GM23338 (cell line): ENCODE measurements at regions not wholly inside any gene's neighbourhood (a gene's known extent, or its start where the extent isn't known, plus 50 kb on each side); places are given as distances from the start of the nearest gene placed in this dataset.

Experiments used
- ATAC-seq: fragments of 200-7000 bp; cut with Tn5 transposase; 3 replicates; pipeline ENCODE4 v1.9.1; 2020
- DNase-seq: peaks from one replicate; pipeline ENCODE4 v3.0.0-alpha.2; 2015; ENCODE audit warnings: low spot score
- H2AFZ ChIP-seq: fragments of 200-600 bp; sonication (generic); 2 replicates; pipeline ENCODE4 v1.8.0; 2016; ENCODE audit warnings: antibody characterized with exemption, mild to moderate bottlenecking, moderate library complexity
- H3F3A ChIP-seq: fragments of 200-600 bp; sonication (generic); replicated peaks from 2 replicates; pipeline ENCODE4 v1.8.0; 2017; ENCODE audit warnings: antibody characterized with exemption, mixed run types, low read depth
- H3K27ac ChIP-seq: fragments of 200-600 bp; sonication (generic); 2 replicates; pipeline ENCODE4 v1.6.1; 2016; ENCODE audit warnings: low read depth
- H3K27me3 ChIP-seq: fragments of 200-600 bp; sonication (generic); 2 replicates; pipeline ENCODE4 v1.8.0; 2016; ENCODE audit warnings: mild to moderate bottlenecking, mixed run types, moderate library complexity; ENCODE audit not compliant: insufficient read depth
- H3K36me3 ChIP-seq: fragments of 200-600 bp; sonication (generic); 2 replicates; pipeline ENCODE4 v1.8.0; 2016; ENCODE audit warnings: mild to moderate bottlenecking; ENCODE audit not compliant: insufficient read depth
- H3K4me1 ChIP-seq: fragments of 200-600 bp; sonication (generic); 2 replicates; pipeline ENCODE4 v1.8.0; 2016; ENCODE audit warnings: mild to moderate bottlenecking, moderate library complexity; ENCODE audit not compliant: insufficient read depth
- H3K4me2 ChIP-seq: fragments of 200-600 bp; sonication (generic); 2 replicates; pipeline ENCODE4 v1.7.1; 2017; ENCODE audit warnings: mixed run types
- H3K4me3 ChIP-seq: fragments of 200-600 bp; sonication (generic); 2 replicates; pipeline ENCODE4 v1.6.1; 2016; ENCODE audit warnings: mixed run types
- H3K79me2 ChIP-seq: fragments of 200-600 bp; sonication (generic); replicated peaks from 2 replicates; pipeline ENCODE4 v1.8.0; 2017; ENCODE audit warnings: mild to moderate bottlenecking; ENCODE audit not compliant: insufficient read depth
- H3K9me2 ChIP-seq: fragments of 200-600 bp; sonication (generic); 2 replicates; pipeline ENCODE4 v1.8.0; 2017; ENCODE audit not compliant: insufficient read depth
- H4K20me1 ChIP-seq: fragments of 200-600 bp; sonication (generic); replicated peaks from 2 replicates; pipeline ENCODE4 v1.8.0; 2017; ENCODE audit warnings: mild to moderate bottlenecking; ENCODE audit not compliant: insufficient read depth
- H3K27ac Mint-ChIP-seq: 2 replicates; pipeline ENCODE4 v1.8.0; 2020; ENCODE audit warnings: inconsistent platforms, mild to moderate bottlenecking, moderate library complexity, mixed read lengths
- H3K27me3 Mint-ChIP-seq: 3 replicates; pipeline ENCODE4 v1.8.0; 2022; ENCODE audit warnings: low read depth, mild to moderate bottlenecking, moderate library complexity, mixed read lengths, inconsistent platforms; ENCODE audit not compliant: insufficient read depth, poor library complexity
- H3K36me3 Mint-ChIP-seq: 3 replicates; pipeline ENCODE4 v1.8.0; 2021; ENCODE audit warnings: low read depth, mild to moderate bottlenecking, inconsistent platforms, moderate library complexity, mixed read lengths
- H3K4me1 Mint-ChIP-seq: 3 replicates; pipeline ENCODE4 v1.8.0; 2020; ENCODE audit warnings: mild to moderate bottlenecking, inconsistent platforms, mixed read lengths
- H3K4me3 Mint-ChIP-seq: 3 replicates; pipeline ENCODE4 v1.8.0; 2021; ENCODE audit warnings: moderate library complexity, mild to moderate bottlenecking, inconsistent platforms, mixed read lengths
- H3K9me3 Mint-ChIP-seq: 3 replicates; pipeline ENCODE4 v1.8.0; 2020; ENCODE audit warnings: moderate library complexity, mild to moderate bottlenecking, inconsistent platforms, mixed read lengths
- CREB1 ChIP-seq: fragments of 250-450 bp; sonication (Bioruptor Pico); IDR thresholded peaks from 2 replicates; pipeline ENCODE4 v1.5.0; 2020; ENCODE audit warnings: low read depth, mild to moderate bottlenecking, moderate library complexity
- ETS1 ChIP-seq: IDR thresholded peaks from 2 replicates; pipeline ENCODE4 v1.6.1; 2016; ENCODE audit warnings: antibody characterized with exemption
- EZH2 ChIP-seq: fragments of 200-600 bp; sonication (generic); IDR thresholded peaks from one replicate; pipeline ENCODE4 v1.8.0; 2017; ENCODE audit warnings: antibody characterized with exemption, mild to moderate bottlenecking, low read depth; ENCODE audit not compliant: unreplicated experiment
- EZH2phosphoT487 ChIP-seq: fragments of 200-600 bp; sonication (generic); IDR thresholded peaks from one replicate; pipeline ENCODE4 v1.8.1; 2018; ENCODE audit warnings: antibody characterized with exemption; ENCODE audit not compliant: unreplicated experiment
- JUNB ChIP-seq: IDR thresholded peaks from one replicate; pipeline ENCODE4 v1.6.1; 2016; ENCODE audit warnings: antibody characterized with exemption; ENCODE audit not compliant: unreplicated experiment
- NANOG ChIP-seq: IDR thresholded peaks from 2 replicates; pipeline ENCODE4 v1.6.1; 2016; ENCODE audit warnings: antibody characterized with exemption, borderline replicate concordance
- POLR2AphosphoS5 ChIP-seq: IDR thresholded peaks from 2 replicates; pipeline ENCODE4 v1.6.1; 2016; ENCODE audit warnings: antibody characterized with exemption, low read depth
- REST ChIP-seq: IDR thresholded peaks from one replicate; pipeline ENCODE4 v1.6.1; 2018; ENCODE audit warnings: antibody characterized with exemption; ENCODE audit not compliant: unreplicated experiment
- ZNF114 ChIP-seq: fragments of 250-450 bp; sonication (Bioruptor Pico); IDR thresholded peaks from 2 replicates; pipeline ENCODE4 v1.5.0; 2020; ENCODE audit warnings: mild to moderate bottlenecking, moderate library complexity
- ZNF331 ChIP-seq: fragments of 250-450 bp; sonication (Bioruptor Pico); IDR thresholded peaks from 2 replicates; pipeline ENCODE4 v1.5.0; 2020; ENCODE audit warnings: low read depth, mild to moderate bottlenecking, moderate library complexity

- Mint-ChIP-seq H3K4me3 (no peak overlapping the region), H3K27ac (no peak overlapping the region), H3K27me3 (no peaks in the 10 kb centered on the region), H3K4me1 (peaks cover 21% of the 10 kb centered on the region; the same call in 2 of the 3 replicates), H3K36me3 (no peaks in the 10 kb centered on the region), H3K9me3 (no peaks in the 10 kb centered on the region)
- TF ChIP-seq POLR2AphosphoS5: no peak
- TF ChIP-seq ZNF114 (CRISPR knock-in tag): no peak
- no peak for TF ChIP-seq CREB1 (CRISPR knock-in tag)
- no peak for TF ChIP-seq JUNB
- TF ChIP-seq EZH2phosphoT487: no peak
- no peak for TF ChIP-seq ZNF331 (CRISPR knock-in tag)
- Histone ChIP-seq H3K9me2 (no peaks in the 10 kb centered on the region), H3K36me3 (no peaks in the 10 kb centered on the region), H3K4me1 (peaks cover 22% of the 10 kb centered on the region; the same call in 1 of the 2 replicates), H4K20me1 (no peaks in the 10 kb centered on the region), H2AFZ (no peak overlapping the region), H3K4me3 (no peak overlapping the region), H3K4me2 (no peak overlapping the region), H3K27ac (no peak overlapping the region), H3K79me2 (no peaks in the 10 kb centered on the region), H3F3A (no peaks in the 10 kb centered on the region), H3K27me3 (no peaks in the 10 kb centered on the region)
- ATAC-seq: no peak
- no peak for DNase-seq
These were observed 1374.0 kb upstream of the TENM4 start for GRCh38 chr11:80814813-80815212.

GRCh38 chr11:80810695-80811094 lies 1369.9 kb upstream of the TENM4 start:
- no peaks in the 10 kb centered on the region for H3K36me3 ChIP-seq
- H3K79me2 ChIP-seq: no peaks in the 10 kb centered on the region
- no peak for TF ChIP-seq EZH2
- TF ChIP-seq NANOG: no peak
- no peak for TF ChIP-seq ZNF114 (CRISPR knock-in tag)
- no peak for TF ChIP-seq ETS1
- no peak for TF ChIP-seq REST
- TF ChIP-seq JUNB: no peak
- H3K4me1 ChIP-seq: peaks cover 18% of the 10 kb centered on the region; the same call in 1 of the 2 replicates
- no peaks in the 10 kb centered on the region for H3K27me3 ChIP-seq
- no peak overlapping the region for H3K4me2 ChIP-seq
- Mint-ChIP-seq H3K4me1 (peaks cover 10% of the 10 kb centered on the region; the same call in 2 of the 3 replicates), H3K27ac (no peak overlapping the region), H3K27me3 (no peaks in the 10 kb centered on the region), H3K36me3 (no peaks in the 10 kb centered on the region), H3K9me3 (no peaks in the 10 kb centered on the region), H3K4me3 (no peak overlapping the region)
- no peak overlapping the region for H3K27ac ChIP-seq
- H2AFZ ChIP-seq: no peak overlapping the region
- no peaks in the 10 kb centered on the region for H3F3A ChIP-seq
- no peaks in the 10 kb centered on the region for H3K9me2 ChIP-seq
- DNase-seq (no peak), ATAC-seq (no peak)
- H3K4me3 ChIP-seq: no peak overlapping the region
- no peaks in the 10 kb centered on the region for H4K20me1 ChIP-seq
